ENCODE measurements at regions not wholly inside any gene's neighbourhood (a gene's known extent, or its start where the extent isn't known, plus 50 kb on each side); places are given as distances from the start of the nearest gene placed in this dataset.

DNA sequence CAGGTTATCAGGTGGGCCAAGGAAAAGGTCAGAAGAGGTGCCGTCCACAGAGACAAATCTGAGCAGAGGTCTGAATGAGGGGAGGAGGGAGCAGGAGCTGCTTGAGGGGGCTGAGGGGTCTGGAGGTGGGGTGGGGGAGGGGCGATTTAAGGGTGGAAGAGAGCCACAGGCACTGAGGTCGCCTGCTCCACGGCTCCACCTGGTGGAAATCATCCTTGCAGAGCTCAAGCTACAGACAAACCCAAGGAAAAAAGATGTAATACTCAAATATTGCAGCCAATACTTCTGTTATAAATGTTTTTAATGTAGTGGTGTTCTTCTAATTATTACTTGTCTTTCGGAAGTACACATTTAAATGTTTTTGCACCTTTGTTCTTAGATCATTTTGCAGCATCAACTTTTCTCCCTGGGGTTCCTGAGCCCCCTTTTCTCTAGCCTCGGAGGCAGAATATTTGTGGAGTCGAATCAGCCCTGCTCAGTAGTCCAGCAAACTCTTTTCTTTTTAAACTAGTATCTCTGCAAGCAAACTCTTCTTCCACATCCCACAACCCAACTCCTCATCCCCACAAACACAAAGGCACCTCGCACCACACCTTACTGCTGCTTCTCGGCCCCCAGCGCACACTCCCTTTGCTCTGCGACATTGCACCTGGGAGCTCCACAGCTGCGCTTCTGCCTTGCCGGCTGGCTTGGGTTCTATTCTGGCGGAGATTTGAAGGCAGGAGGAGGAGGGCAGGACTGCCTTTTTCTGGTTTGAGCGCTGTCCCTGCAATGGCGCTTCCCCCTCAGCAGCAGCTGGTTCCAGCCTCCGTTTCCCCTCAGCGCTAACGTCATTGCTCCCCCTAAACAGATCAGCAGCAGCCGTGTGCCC lies 51.0 kb upstream of the TFAP2A start:
- DNase-seq (ENCODE audit: low read depth in 2 of 2): peak; percentile 43 to 56
